H1 (cell line): ENCODE measurements at regions not wholly inside any gene's neighbourhood (a gene's known extent, or its start where the extent isn't known, plus 50 kb on each side); places are given as distances from the start of the nearest gene placed in this dataset.

Source experiments
- BACH1 ChIP-seq: IDR thresholded peaks from 2 replicates; pipeline ENCODE4 v1.6.1; 2012; ENCODE audit warnings: low read length, improper control_type of control experiment
- EP300 ChIP-seq, 2 experiments: IDR thresholded peaks; 1 replicate in 1 of 2; 2 replicates in 1 of 2; pipeline ENCODE4 v1.6.1; 2011 to 2012; ENCODE audit warnings: low read depth in 2 of 2, low read length in 2 of 2, mild to moderate bottlenecking in 2 of 2, borderline replicate concordance in 1 of 2, inconsistent platforms in 1 of 2, moderate library complexity in 1 of 2
- GABPA ChIP-seq: IDR thresholded peaks from 2 replicates; pipeline ENCODE4 v1.6.1; 2011; ENCODE audit warnings: mild to moderate bottlenecking, low read length, moderate library complexity, borderline replicate concordance; ENCODE audit not compliant: insufficient read depth
- HDAC2 ChIP-seq, 2 experiments: fragments of 300-600 bp in 1 of 2; sonication (generic) in 1 of 2; IDR thresholded peaks; 2 replicates each; pipeline ENCODE4 v1.6.1; 2011 to 2012; ENCODE audit warnings: low read depth in 2 of 2, low read length in 2 of 2, mild to moderate bottlenecking in 2 of 2, moderate library complexity in 2 of 2, borderline replicate concordance in 1 of 2, inconsistent platforms in 1 of 2
- HDAC6 ChIP-seq: IDR thresholded peaks from one replicate; pipeline ENCODE4 v1.7.1; 2012; ENCODE audit warnings: low read depth, mild to moderate bottlenecking, inconsistent platforms, low read length, moderate library complexity
- JUND ChIP-seq: IDR thresholded peaks from 2 replicates; pipeline ENCODE4 v1.6.1; 2011; ENCODE audit warnings: mild to moderate bottlenecking, improper control_type of control experiment, low read length
- KDM1A ChIP-seq: fragments of 200-600, 300-600 bp; sonication (generic); IDR thresholded peaks from 2 replicates; pipeline ENCODE4 v1.7.1; 2016; ENCODE audit warnings: mild to moderate bottlenecking, low read length, borderline replicate concordance
- SRF ChIP-seq: IDR thresholded peaks from 2 replicates; pipeline ENCODE4 v1.6.1; 2011; ENCODE audit warnings: mild to moderate bottlenecking, low read depth, low read length, moderate library complexity
- SUZ12 ChIP-seq: fragments of 200-600 bp; sonication (generic); IDR thresholded peaks from 2 replicates; pipeline ENCODE4 v1.6.1; 2012; ENCODE audit warnings: mild to moderate bottlenecking, inconsistent platforms, low read length, moderate library complexity, mixed read lengths
- TBP ChIP-seq: IDR thresholded peaks from 2 replicates; pipeline ENCODE4 v1.6.1; 2011; ENCODE audit warnings: low read depth, low read length, improper control_type of control experiment
- TF ChIP-seq, protein P1 (sequence below): fragments of 300-600 bp; sonication (generic); IDR thresholded peaks from 2 replicates; pipeline ENCODE4 v1.7.1; 2012; ENCODE audit warnings: low read length, moderate library complexity, mild to moderate bottlenecking, inconsistent platforms; ENCODE audit not compliant: insufficient replicate concordance
- TF ChIP-seq, protein P2 (sequence below): IDR thresholded peaks from 2 replicates; pipeline ENCODE4 v1.6.1; 2012; ENCODE audit warnings: inconsistent platforms

DNA sequence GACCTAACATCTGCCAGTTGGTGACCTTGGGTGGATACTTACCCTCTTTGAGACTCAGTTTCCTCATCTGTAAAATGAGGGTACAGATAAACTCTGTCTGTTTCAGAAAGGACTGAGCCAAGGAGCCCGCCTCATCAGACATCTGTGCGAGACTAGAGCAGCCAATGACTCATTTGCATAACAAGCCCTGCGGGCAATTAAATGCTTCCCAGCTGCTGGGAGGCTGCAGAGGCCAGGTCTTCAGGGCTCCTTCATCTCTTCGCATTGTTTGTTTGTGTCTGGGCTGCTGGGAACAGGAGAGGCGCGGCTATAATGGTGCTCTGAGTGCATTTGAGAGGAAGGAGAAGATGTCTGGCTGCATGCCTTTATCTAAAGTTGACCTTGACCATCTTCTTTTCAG is 85.0 kb downstream of the ADRA2C start (continued):
- TF ChIP-seq, protein P1, sequence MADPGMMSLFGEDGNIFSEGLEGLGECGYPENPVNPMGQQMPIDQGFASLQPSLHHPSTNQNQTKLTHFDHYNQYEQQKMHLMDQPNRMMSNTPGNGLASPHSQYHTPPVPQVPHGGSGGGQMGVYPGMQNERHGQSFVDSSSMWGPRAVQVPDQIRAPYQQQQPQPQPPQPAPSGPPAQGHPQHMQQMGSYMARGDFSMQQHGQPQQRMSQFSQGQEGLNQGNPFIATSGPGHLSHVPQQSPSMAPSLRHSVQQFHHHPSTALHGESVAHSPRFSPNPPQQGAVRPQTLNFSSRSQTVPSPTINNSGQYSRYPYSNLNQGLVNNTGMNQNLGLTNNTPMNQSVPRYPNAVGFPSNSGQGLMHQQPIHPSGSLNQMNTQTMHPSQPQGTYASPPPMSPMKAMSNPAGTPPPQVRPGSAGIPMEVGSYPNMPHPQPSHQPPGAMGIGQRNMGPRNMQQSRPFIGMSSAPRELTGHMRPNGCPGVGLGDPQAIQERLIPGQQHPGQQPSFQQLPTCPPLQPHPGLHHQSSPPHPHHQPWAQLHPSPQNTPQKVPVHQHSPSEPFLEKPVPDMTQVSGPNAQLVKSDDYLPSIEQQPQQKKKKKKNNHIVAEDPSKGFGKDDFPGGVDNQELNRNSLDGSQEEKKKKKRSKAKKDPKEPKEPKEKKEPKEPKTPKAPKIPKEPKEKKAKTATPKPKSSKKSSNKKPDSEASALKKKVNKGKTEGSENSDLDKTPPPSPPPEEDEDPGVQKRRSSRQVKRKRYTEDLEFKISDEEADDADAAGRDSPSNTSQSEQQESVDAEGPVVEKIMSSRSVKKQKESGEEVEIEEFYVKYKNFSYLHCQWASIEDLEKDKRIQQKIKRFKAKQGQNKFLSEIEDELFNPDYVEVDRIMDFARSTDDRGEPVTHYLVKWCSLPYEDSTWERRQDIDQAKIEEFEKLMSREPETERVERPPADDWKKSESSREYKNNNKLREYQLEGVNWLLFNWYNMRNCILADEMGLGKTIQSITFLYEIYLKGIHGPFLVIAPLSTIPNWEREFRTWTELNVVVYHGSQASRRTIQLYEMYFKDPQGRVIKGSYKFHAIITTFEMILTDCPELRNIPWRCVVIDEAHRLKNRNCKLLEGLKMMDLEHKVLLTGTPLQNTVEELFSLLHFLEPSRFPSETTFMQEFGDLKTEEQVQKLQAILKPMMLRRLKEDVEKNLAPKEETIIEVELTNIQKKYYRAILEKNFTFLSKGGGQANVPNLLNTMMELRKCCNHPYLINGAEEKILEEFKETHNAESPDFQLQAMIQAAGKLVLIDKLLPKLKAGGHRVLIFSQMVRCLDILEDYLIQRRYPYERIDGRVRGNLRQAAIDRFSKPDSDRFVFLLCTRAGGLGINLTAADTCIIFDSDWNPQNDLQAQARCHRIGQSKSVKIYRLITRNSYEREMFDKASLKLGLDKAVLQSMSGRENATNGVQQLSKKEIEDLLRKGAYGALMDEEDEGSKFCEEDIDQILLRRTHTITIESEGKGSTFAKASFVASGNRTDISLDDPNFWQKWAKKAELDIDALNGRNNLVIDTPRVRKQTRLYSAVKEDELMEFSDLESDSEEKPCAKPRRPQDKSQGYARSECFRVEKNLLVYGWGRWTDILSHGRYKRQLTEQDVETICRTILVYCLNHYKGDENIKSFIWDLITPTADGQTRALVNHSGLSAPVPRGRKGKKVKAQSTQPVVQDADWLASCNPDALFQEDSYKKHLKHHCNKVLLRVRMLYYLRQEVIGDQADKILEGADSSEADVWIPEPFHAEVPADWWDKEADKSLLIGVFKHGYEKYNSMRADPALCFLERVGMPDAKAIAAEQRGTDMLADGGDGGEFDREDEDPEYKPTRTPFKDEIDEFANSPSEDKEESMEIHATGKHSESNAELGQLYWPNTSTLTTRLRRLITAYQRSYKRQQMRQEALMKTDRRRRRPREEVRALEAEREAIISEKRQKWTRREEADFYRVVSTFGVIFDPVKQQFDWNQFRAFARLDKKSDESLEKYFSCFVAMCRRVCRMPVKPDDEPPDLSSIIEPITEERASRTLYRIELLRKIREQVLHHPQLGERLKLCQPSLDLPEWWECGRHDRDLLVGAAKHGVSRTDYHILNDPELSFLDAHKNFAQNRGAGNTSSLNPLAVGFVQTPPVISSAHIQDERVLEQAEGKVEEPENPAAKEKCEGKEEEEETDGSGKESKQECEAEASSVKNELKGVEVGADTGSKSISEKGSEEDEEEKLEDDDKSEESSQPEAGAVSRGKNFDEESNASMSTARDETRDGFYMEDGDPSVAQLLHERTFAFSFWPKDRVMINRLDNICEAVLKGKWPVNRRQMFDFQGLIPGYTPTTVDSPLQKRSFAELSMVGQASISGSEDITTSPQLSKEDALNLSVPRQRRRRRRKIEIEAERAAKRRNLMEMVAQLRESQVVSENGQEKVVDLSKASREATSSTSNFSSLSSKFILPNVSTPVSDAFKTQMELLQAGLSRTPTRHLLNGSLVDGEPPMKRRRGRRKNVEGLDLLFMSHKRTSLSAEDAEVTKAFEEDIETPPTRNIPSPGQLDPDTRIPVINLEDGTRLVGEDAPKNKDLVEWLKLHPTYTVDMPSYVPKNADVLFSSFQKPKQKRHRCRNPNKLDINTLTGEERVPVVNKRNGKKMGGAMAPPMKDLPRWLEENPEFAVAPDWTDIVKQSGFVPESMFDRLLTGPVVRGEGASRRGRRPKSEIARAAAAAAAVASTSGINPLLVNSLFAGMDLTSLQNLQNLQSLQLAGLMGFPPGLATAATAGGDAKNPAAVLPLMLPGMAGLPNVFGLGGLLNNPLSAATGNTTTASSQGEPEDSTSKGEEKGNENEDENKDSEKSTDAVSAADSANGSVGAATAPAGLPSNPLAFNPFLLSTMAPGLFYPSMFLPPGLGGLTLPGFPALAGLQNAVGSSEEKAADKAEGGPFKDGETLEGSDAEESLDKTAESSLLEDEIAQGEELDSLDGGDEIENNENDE: no peak
- TF ChIP-seq KDM1A (no peak), TBP (no peak), BACH1 (no peak), HDAC2 (IDR thresholded peaks at IDR 0.05; ENCODE audit: borderline replicate concordance in 1 of 2, low read depth in 2 of 2, low read length in 2 of 2) (no peak), JUND (no peak), HDAC6 (no peak), SRF (no peak), EP300 (IDR thresholded peaks at IDR 0.05; ENCODE audit: borderline replicate concordance in 1 of 2, low read depth in 2 of 2, low read length in 2 of 2) (no peak), GABPA (no peak), SUZ12 (no peak)
- TF ChIP-seq, protein P2, sequence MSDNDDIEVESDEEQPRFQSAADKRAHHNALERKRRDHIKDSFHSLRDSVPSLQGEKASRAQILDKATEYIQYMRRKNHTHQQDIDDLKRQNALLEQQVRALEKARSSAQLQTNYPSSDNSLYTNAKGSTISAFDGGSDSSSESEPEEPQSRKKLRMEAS: no peak
